ENCODE measurements at regions not wholly inside any gene's neighbourhood (a gene's known extent, or its start where the extent isn't known, plus 50 kb on each side); places are given as distances from the start of the nearest gene placed in this dataset.
A peak's percentile ranks its signal among the peaks of the same experiment; 100 is the strongest.

GRCh38 chr1:13921190-13921589, 221.2 kb downstream of the PRDM2 start:
- no peak overlapping the region for H3K27ac ChIP-seq
- no peak for TF ChIP-seq CTCF (conservative IDR thresholded peaks at IDR 0.05)

- no peak for TF ChIP-seq CTCF (conservative IDR thresholded peaks at IDR 0.05)
- H3K27ac ChIP-seq = no peak overlapping the region
Observed at GRCh38 chr1:13922466-13923110, 222.6 kb downstream of the PRDM2 start.

GRCh38 chr1:13926556-13926955, 226.6 kb downstream of the PRDM2 start:
- no peak for TF ChIP-seq CTCF (conservative IDR thresholded peaks at IDR 0.05)
- no peak overlapping the region for H3K27ac ChIP-seq

GRCh38 chr1:13927736-13928135, 227.7 kb downstream of the PRDM2 start:
- no peak overlapping the region for H3K27ac ChIP-seq
- no peak for TF ChIP-seq CTCF (conservative IDR thresholded peaks at IDR 0.05)

- no peak for TF ChIP-seq CTCF (conservative IDR thresholded peaks at IDR 0.05)
- no peak overlapping the region for H3K27ac ChIP-seq
Observed at GRCh38 chr1:13929313-13929712, 229.3 kb downstream of the PRDM2 start.

GRCh38 chr1:13930151-13930550, 230.2 kb downstream of the PRDM2 start:
- peak overlapping the region; percentile 48; the same call in 1 of the 2 replicates for H3K27ac ChIP-seq
- 0 out of 2 replicates have a peak, but pooled peaks have one; percentile 26 for TF ChIP-seq CTCF (conservative IDR thresholded peaks at IDR 0.05)

- peak overlapping the region; percentile 48 for H3K27ac ChIP-seq
- no peak for TF ChIP-seq CTCF (conservative IDR thresholded peaks at IDR 0.05)
Observed at GRCh38 chr1:13931226-13931625, 231.2 kb downstream of the PRDM2 start.
